ENCODE measurements at regions not wholly inside any gene's neighbourhood (a gene's known extent, or its start where the extent isn't known, plus 50 kb on each side); places are given as distances from the start of the nearest gene placed in this dataset.

- CTCF ChIA-PET (ENCODE audit: low intra/inter-chr PET ratio): no interaction called here
- in situ Hi-C loops (cut with MboI) (no loop called here), intact Hi-C loops (cut with micrococcal nuclease) (no loop called here)
- Histone ChIP-seq H3K27me3 (ENCODE audit: control insufficient read depth in 2 of 2, insufficient read depth in 2 of 2, low read length in 2 of 2) (no peaks in the 10 kb centered on the region), H3K9ac (ENCODE audit: insufficient read depth in 1 of 2, low read depth in 2 of 2, low read length in 2 of 2) (no peak overlapping the region), H4K20me1 (replicated peaks; ENCODE audit: control insufficient read depth, insufficient read depth, low read length) (no peaks in the 10 kb centered on the region), H3K4me3 (no peak overlapping the region), H3K79me2 (ENCODE audit: control insufficient read depth, insufficient read depth, low read length) (no peaks in the 10 kb centered on the region), H3K36me3 (ENCODE audit: control insufficient read depth, insufficient read depth, low read length) (no peaks in the 10 kb centered on the region), H2AFZ (ENCODE audit: low read depth, low read length) (no peak overlapping the region), H3K4me1 (replicated peaks in 1 of 2; ENCODE audit: control insufficient read depth in 2 of 2, insufficient read depth in 2 of 2, low read length in 2 of 2) (no peaks in the 10 kb centered on the region), H3K9me1 (ENCODE audit: control insufficient read depth, insufficient read depth, low read length) (no peaks in the 10 kb centered on the region), H3K4me2 (ENCODE audit: insufficient read depth, low read length) (no peak overlapping the region), H3K9me3 (replicated peaks; ENCODE audit: control insufficient read depth, insufficient read depth, low read depth, low read length) (no peaks in the 10 kb centered on the region), H3K27ac (ENCODE audit: extremely low read depth, low read depth, low read length) (no peak overlapping the region)
- BruUV-seq (replicated peaks): no TSS peak
- no peak for ATAC-seq
- WGBS (ENCODE audit: insufficient coverage, low coverage, missing lambda C conversion rate): 0% methylated on average over 4 of the region's 5 CpGs
- no peak for DNase-seq (ENCODE audit: extremely low read depth in 1 of 4, low spot score in 3 of 4)
- FAIRE-seq: no peak
- POLR2A ChIA-PET: no interaction called here
- TF ChIP-seq ARID3B (CRISPR knock-in tag; IDR thresholded peaks at IDR 0.05; ENCODE audit: borderline replicate concordance): no peak
- no peak for TF ChIP-seq SMAD4 (CRISPR knock-in tag; conservative IDR thresholded peaks at IDR 0.05)
- no peak for TF ChIP-seq ZNF444 (CRISPR knock-in tag; IDR thresholded peaks at IDR 0.05)
- TF ChIP-seq, protein P1, sequence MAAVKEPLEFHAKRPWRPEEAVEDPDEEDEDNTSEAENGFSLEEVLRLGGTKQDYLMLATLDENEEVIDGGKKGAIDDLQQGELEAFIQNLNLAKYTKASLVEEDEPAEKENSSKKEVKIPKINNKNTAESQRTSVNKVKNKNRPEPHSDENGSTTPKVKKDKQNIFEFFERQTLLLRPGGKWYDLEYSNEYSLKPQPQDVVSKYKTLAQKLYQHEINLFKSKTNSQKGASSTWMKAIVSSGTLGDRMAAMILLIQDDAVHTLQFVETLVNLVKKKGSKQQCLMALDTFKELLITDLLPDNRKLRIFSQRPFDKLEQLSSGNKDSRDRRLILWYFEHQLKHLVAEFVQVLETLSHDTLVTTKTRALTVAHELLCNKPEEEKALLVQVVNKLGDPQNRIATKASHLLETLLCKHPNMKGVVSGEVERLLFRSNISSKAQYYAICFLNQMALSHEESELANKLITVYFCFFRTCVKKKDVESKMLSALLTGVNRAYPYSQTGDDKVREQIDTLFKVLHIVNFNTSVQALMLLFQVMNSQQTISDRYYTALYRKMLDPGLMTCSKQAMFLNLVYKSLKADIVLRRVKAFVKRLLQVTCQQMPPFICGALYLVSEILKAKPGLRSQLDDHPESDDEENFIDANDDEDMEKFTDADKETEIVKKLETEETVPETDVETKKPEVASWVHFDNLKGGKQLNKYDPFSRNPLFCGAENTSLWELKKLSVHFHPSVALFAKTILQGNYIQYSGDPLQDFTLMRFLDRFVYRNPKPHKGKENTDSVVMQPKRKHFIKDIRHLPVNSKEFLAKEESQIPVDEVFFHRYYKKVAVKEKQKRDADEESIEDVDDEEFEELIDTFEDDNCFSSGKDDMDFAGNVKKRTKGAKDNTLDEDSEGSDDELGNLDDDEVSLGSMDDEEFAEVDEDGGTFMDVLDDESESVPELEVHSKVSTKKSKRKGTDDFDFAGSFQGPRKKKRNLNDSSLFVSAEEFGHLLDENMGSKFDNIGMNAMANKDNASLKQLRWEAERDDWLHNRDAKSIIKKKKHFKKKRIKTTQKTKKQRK (IDR thresholded peaks at IDR 0.05; ENCODE audit: borderline replicate concordance, low read depth, low read length): no peak
- TF ChIP-seq ZNF707 (CRISPR knock-in tag; conservative IDR thresholded peaks at IDR 0.05): no peak
- no peak for TF ChIP-seq VEZF1 (CRISPR knock-in tag; IDR thresholded peaks at IDR 0.05)
- no peak for TF ChIP-seq ZNF551 (CRISPR knock-in tag; IDR thresholded peaks at IDR 0.05)
- TF ChIP-seq PHTF2 (CRISPR knock-in tag; IDR thresholded peaks at IDR 0.05): no peak
- no peak for TF ChIP-seq PHF21A (IDR thresholded peaks at IDR 0.05; ENCODE audit: borderline replicate concordance, low read depth)
- no peak for TF ChIP-seq ZBTB1 (CRISPR knock-in tag; IDR thresholded peaks at IDR 0.05; ENCODE audit: borderline replicate concordance, low read depth)
- no peak for TF ChIP-seq RBM17 (IDR thresholded peaks at IDR 0.05; ENCODE audit: borderline replicate concordance, low read depth, low read length)
- no peak for TF ChIP-seq TBP (optimal IDR thresholded peaks at IDR 0.05; ENCODE audit: low read depth, low read length)
- no peak for TF ChIP-seq ZFP36 (IDR thresholded peaks at IDR 0.05; ENCODE audit: low read depth, low read length, partially characterized antibody)
- no peak for TF ChIP-seq NFXL1 (CRISPR knock-in tag; IDR thresholded peaks at IDR 0.05)
- TF ChIP-seq CSDE1 (IDR thresholded peaks at IDR 0.05): no peak
- no peak for TF ChIP-seq TGIF2 (CRISPR knock-in tag; IDR thresholded peaks at IDR 0.05)
- TF ChIP-seq ZNF143 (CRISPR knock-in tag; IDR thresholded peaks at IDR 0.05): no peak
Observed at GRCh38 chr13:106846571-106847448, 278.9 kb upstream of the ARGLU1 start.

Data from K562 (cell line).